ENCODE measurements at regions not wholly inside any gene's neighbourhood (a gene's known extent, or its start where the extent isn't known, plus 50 kb on each side); places are given as distances from the start of the nearest gene placed in this dataset.

DNA sequence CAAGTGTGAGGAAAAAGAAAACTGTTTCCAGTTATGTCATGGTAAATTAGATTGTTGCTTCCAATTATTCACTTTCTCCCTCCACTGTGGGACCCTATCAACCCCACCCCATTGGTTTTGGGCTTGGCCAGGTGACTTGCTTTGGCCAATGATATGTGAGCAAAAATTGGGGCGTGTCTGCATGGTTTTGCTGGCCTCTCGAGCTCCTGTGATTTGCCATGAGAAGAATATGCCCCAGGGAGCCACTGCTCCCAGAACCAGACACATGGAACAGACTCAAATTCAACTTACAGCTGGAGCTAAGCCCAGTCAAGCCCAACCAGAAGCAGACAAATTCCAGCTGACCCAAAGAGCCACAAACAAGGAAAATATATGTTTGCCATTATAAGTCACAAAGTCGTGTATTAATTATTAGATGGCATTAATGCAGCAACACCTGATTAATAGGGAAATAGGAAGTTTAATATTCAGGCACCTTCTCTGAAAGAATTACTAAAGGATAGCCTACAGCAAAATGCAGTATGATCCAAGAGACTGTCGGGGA, 248.9 kb downstream of the ANAPC1 start:
- H3K9me3 Mint-ChIP-seq, result peaks cover 45% of the 10 kb centered on the region
- no peak overlapping the region for H3K27ac Mint-ChIP-seq
- H3K36me3 Mint-ChIP-seq (ENCODE audit: low read depth), result peaks cover 32% of the 10 kb centered on the region
- H3K4me1 Mint-ChIP-seq (ENCODE audit: low read depth), result peaks cover 28% of the 10 kb centered on the region
- no peak overlapping the region for H3K4me3 Mint-ChIP-seq
- peaks cover 32% of the 10 kb centered on the region for H3K27me3 Mint-ChIP-seq (ENCODE audit: low read depth)

- Mint-ChIP-seq H3K9me3 (peaks cover 35% of the 10 kb centered on the region), H3K4me1 (ENCODE audit: low read depth) (peaks cover 33% of the 10 kb centered on the region), H3K27ac (no peak overlapping the region), H3K4me3 (no peak overlapping the region), H3K27me3 (ENCODE audit: low read depth) (peaks cover 46% of the 10 kb centered on the region), H3K36me3 (ENCODE audit: low read depth) (peaks cover 29% of the 10 kb centered on the region)
Observed at GRCh38 chr2:111636905-111637304, 247.1 kb downstream of the ANAPC1 start.

- no peak overlapping the region for H3K27ac Mint-ChIP-seq
- H3K9me3 Mint-ChIP-seq, result peaks cover 35% of the 10 kb centered on the region
- peaks cover 54% of the 10 kb centered on the region for H3K27me3 Mint-ChIP-seq (ENCODE audit: low read depth)
- H3K4me3 Mint-ChIP-seq, result no peak overlapping the region
- peaks cover 26% of the 10 kb centered on the region for H3K36me3 Mint-ChIP-seq (ENCODE audit: low read depth)
- peaks cover 21% of the 10 kb centered on the region for H3K4me1 Mint-ChIP-seq (ENCODE audit: low read depth)
Observed at GRCh38 chr2:111638274-111638877, 245.6 kb downstream of the ANAPC1 start.

DNA sequence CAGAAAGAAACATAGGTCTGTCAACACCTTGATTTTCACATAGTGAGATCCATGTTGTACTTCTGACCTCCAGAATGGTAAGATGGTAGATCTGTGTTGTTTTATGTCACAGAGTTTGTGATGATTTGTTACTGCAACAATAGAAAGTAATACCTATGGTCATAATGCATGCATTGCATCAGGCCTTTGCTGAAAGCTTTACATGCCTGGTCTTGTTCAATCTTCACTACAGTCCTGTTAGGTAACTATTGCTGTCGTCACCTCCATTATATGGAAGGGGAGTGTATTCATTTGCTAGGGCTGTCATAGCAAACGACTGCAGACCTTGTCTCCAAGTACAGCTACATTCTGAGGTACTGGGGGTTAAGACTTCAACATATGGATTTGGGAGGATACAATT, 243.5 kb downstream of the ANAPC1 start:
- H3K9me3 Mint-ChIP-seq, result peaks cover 31% of the 10 kb centered on the region
- peaks cover 17% of the 10 kb centered on the region for H3K36me3 Mint-ChIP-seq (ENCODE audit: low read depth)
- peaks cover 55% of the 10 kb centered on the region for H3K27me3 Mint-ChIP-seq (ENCODE audit: low read depth)
- H3K4me3 Mint-ChIP-seq, result no peak overlapping the region
- H3K4me1 Mint-ChIP-seq (ENCODE audit: low read depth), result peaks cover 10% of the 10 kb centered on the region
- no peak overlapping the region for H3K27ac Mint-ChIP-seq

- Mint-ChIP-seq H3K9me3 (peaks cover 35% of the 10 kb centered on the region), H3K4me3 (no peak overlapping the region), H3K36me3 (ENCODE audit: low read depth) (peaks cover 15% of the 10 kb centered on the region), H3K27ac (no peak overlapping the region), H3K27me3 (ENCODE audit: low read depth) (peaks cover 59% of the 10 kb centered on the region), H3K4me1 (ENCODE audit: low read depth) (peaks cover 10% of the 10 kb centered on the region)
Observed at GRCh38 chr2:111642586-111643327, 241.2 kb downstream of the ANAPC1 start.

DNA sequence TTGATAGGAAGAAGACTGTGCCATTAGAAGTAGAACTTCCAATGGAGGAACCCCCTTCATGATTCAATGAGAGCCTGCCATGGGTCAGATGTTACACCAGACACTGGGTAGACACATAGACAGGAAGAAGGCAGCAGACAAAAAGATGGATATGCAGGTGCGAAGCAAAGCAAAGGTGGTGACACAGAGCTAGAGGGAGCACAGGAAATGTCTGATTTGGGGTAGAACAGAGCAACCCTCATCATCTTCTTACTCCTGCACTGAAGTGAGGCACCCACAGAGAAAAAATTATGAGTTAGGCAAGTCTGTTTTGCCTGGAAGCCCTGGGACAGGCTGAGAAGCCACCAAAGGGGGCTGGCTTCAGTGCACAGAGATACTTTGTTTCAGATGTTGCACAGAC, 240.2 kb downstream of the ANAPC1 start:
- no peak overlapping the region for H3K4me3 Mint-ChIP-seq
- peaks cover 57% of the 10 kb centered on the region for H3K27me3 Mint-ChIP-seq (ENCODE audit: low read depth)
- peaks cover 10% of the 10 kb centered on the region for H3K4me1 Mint-ChIP-seq (ENCODE audit: low read depth)
- H3K27ac Mint-ChIP-seq, result peak overlapping the region; percentile 3
- peaks cover 26% of the 10 kb centered on the region for H3K9me3 Mint-ChIP-seq
- peaks cover 14% of the 10 kb centered on the region for H3K36me3 Mint-ChIP-seq (ENCODE audit: low read depth)

DNA sequence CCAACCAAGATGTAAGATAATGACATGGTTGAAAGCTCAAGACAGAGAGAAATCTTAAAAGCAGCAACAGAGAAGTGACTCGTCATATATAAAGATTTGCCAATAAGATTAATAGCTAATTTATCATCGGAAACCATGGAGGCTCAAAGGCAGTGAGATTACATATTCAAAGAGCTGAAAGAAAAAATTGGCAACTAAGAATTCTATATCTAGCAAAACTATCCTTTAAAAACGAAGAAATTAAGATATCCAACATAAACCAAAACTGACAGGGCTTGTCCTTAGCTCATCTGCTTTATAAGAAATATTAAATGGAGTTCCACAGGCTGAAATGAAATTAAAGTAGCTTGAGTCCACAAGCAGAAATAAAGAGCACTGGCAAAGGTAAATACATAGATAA, 236.6 kb downstream of the ANAPC1 start:
- no peak overlapping the region for H3K27ac Mint-ChIP-seq
- no peak overlapping the region for H3K4me3 Mint-ChIP-seq
- H3K9me3 Mint-ChIP-seq, result peaks cover 16% of the 10 kb centered on the region
- H3K36me3 Mint-ChIP-seq (ENCODE audit: low read depth), result peaks cover 11% of the 10 kb centered on the region
- H3K27me3 Mint-ChIP-seq (ENCODE audit: low read depth), result peaks cover 53% of the 10 kb centered on the region
- peaks cover 5% of the 10 kb centered on the region for H3K4me1 Mint-ChIP-seq (ENCODE audit: low read depth)

DNA sequence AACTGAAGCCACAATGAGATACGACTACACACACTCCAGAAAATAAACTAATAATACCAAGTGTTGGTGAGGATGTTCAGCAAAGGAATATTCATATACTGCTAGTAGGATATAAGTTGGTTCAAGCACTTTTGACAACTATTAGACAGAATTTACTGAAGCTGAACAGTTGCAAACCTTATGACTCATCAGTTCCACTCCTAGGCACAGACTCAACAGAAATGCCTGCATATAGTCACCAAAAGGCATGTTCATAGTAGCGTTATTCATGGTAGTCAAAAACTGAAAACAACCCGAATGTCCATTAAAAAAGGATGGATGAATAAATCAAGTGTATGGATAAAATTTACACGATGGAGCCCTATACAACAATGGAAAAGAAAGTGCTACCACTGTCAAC, 232.0 kb downstream of the ANAPC1 start:
- Mint-ChIP-seq H3K27ac (no peak overlapping the region), H3K27me3 (ENCODE audit: low read depth) (peaks cover 52% of the 10 kb centered on the region)

GRCh38 chr2:111652681-111653080, 231.3 kb downstream of the ANAPC1 start:
- peaks cover 16% of the 10 kb centered on the region for H3K4me1 Mint-ChIP-seq (ENCODE audit: low read depth)
- H3K9me3 Mint-ChIP-seq, result peaks cover under 1% of the 10 kb centered on the region
- peaks cover 52% of the 10 kb centered on the region for H3K27me3 Mint-ChIP-seq (ENCODE audit: low read depth)
- peaks cover 5% of the 10 kb centered on the region for H3K36me3 Mint-ChIP-seq (ENCODE audit: low read depth)
- H3K4me3 Mint-ChIP-seq, result no peak overlapping the region
- no peak overlapping the region for H3K27ac Mint-ChIP-seq

More for the DNA sequence above, 232.0 kb downstream of the ANAPC1 start:
- Mint-ChIP-seq H3K4me1 (ENCODE audit: low read depth) (peaks cover 10% of the 10 kb centered on the region), H3K36me3 (ENCODE audit: low read depth) (peaks cover 3% of the 10 kb centered on the region), H3K4me3 (no peak overlapping the region), H3K9me3 (peaks cover 7% of the 10 kb centered on the region)

DNA sequence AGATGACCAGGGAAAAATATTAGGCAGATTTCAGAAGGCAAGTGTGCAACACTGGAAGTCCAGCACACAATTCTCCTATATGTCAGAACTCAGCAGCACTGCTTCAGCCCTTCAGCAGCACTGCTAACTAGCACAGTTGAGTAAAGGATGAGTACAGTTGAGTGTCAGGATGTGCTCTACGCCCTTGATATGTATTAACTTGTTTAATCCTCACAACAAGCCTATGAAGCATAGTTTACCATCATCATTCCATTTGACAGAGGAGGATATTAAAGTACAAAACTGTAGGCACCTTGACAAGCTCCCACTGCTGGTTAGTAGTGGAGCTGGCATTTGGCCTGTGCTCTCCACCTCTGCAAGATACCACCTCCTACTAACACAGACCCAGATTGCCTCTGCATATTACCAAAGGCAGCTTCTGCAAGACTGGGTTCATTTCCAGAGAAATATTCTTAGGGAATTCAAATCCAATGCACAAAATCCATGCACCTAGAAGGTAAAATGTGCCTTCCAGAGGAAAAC, 230.8 kb downstream of the ANAPC1 start:
- Mint-ChIP-seq H3K9me3 (no peaks in the 10 kb centered on the region), H3K27ac (no peak overlapping the region), H3K4me1 (ENCODE audit: low read depth) (peaks cover 16% of the 10 kb centered on the region), H3K36me3 (ENCODE audit: low read depth) (peaks cover 6% of the 10 kb centered on the region), H3K27me3 (ENCODE audit: low read depth) (peaks cover 53% of the 10 kb centered on the region), H3K4me3 (no peak overlapping the region)

- H3K4me3 Mint-ChIP-seq, result no peak overlapping the region
- H3K27ac Mint-ChIP-seq, result no peak overlapping the region
- peaks cover 50% of the 10 kb centered on the region for H3K27me3 Mint-ChIP-seq (ENCODE audit: low read depth)
- peaks cover 6% of the 10 kb centered on the region for H3K36me3 Mint-ChIP-seq (ENCODE audit: low read depth)
- H3K9me3 Mint-ChIP-seq, result no peaks in the 10 kb centered on the region
- H3K4me1 Mint-ChIP-seq (ENCODE audit: low read depth), result peaks cover 16% of the 10 kb centered on the region
Observed at GRCh38 chr2:111653913-111654312, 230.1 kb downstream of the ANAPC1 start.

GRCh38 chr2:111654829-111655228, 229.2 kb downstream of the ANAPC1 start:
- H3K4me3 Mint-ChIP-seq, result no peak overlapping the region
- H3K9me3 Mint-ChIP-seq, result no peaks in the 10 kb centered on the region
- H3K36me3 Mint-ChIP-seq (ENCODE audit: low read depth), result peaks cover 6% of the 10 kb centered on the region
- H3K4me1 Mint-ChIP-seq (ENCODE audit: low read depth), result peaks cover 18% of the 10 kb centered on the region
- H3K27ac Mint-ChIP-seq, result no peak overlapping the region
- H3K27me3 Mint-ChIP-seq (ENCODE audit: low read depth), result peaks cover 50% of the 10 kb centered on the region

DNA sequence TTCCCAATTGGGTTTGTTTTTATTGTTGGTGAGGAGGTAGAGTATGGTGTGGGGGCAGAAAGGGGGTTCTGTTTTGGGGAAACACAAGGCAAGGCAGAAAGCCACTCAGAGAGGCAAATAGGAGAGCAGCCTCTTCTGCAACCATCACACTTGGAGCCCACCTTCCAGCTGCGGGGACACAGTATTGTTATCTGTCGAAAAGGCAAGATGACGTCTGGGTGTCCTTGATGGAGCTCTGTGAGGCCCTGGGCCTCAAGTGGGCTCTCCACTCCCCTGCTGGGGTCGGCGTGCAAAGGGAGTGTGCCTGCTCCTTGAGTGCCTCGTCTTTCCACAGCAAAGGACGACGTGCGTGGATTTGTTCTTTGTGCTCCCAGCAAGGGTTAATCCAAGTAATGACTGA, 227.6 kb downstream of the ANAPC1 start:
- no peak overlapping the region for H3K4me3 Mint-ChIP-seq
- H3K9me3 Mint-ChIP-seq, result no peaks in the 10 kb centered on the region
- H3K27me3 Mint-ChIP-seq (ENCODE audit: low read depth), result peaks cover 50% of the 10 kb centered on the region
- peaks cover 21% of the 10 kb centered on the region for H3K4me1 Mint-ChIP-seq (ENCODE audit: low read depth)
- no peak overlapping the region for H3K27ac Mint-ChIP-seq
- H3K36me3 Mint-ChIP-seq (ENCODE audit: low read depth), result peaks cover 6% of the 10 kb centered on the region

- Mint-ChIP-seq H3K4me1 (ENCODE audit: low read depth) (peaks cover 25% of the 10 kb centered on the region), H3K27me3 (ENCODE audit: low read depth) (peaks cover 50% of the 10 kb centered on the region), H3K27ac (no peak overlapping the region), H3K4me3 (no peak overlapping the region), H3K9me3 (no peaks in the 10 kb centered on the region), H3K36me3 (ENCODE audit: low read depth) (peaks cover 6% of the 10 kb centered on the region)
Observed at GRCh38 chr2:111656894-111657293, 227.1 kb downstream of the ANAPC1 start.

Measured in T-helper 1 cell treated with Interleukin-12 subunit alpha and Interleukin-12 subunit beta and Interleukin-4 antibody, amounts not matched to agents 30 μg/mL and 1 μg/mL, for 36 hours (primary cell).